ENCODE measurements at regions not wholly inside any gene's neighbourhood (a gene's known extent, or its start where the extent isn't known, plus 50 kb on each side); places are given as distances from the start of the nearest gene placed in this dataset.
"Not testable (repeated sequence)": the region's sequence is repeated elsewhere in the genome, so short reads cannot be mapped to it uniquely, and the experiment has no call there.

- intact Hi-C loops (cut with micrococcal nuclease; ENCODE audit: unreplicated experiment) = no loop called here
- BruUV-seq (replicated peaks) = no TSS peak
- Mint-ChIP-seq H3K4me3 (ENCODE audit: low read depth, unreplicated experiment) (no peak overlapping the region), H3K36me3 (ENCODE audit: insufficient read depth, unreplicated experiment) (no peaks in the 10 kb centered on the region), H3K4me1 (ENCODE audit: low read depth, unreplicated experiment) (peaks cover 29% of the 10 kb centered on the region), H3K27ac (ENCODE audit: unreplicated experiment) (no peak overlapping the region), H3K27me3 (ENCODE audit: unreplicated experiment) (no peaks in the 10 kb centered on the region), H3K9me3 (ENCODE audit: low read depth, unreplicated experiment) (no peaks in the 10 kb centered on the region)
- TF ChIP-seq CTCF (IDR thresholded peaks at IDR 0.05; ENCODE audit: unreplicated experiment) = no peak
- no peak for DNase-seq
- CTCF ChIA-PET = no interaction called here
These were observed 243.1 kb downstream of the ARL4A start for GRCh38 chr7:12930534-12930933.

GRCh38 chr7:12931465-12931864 is 244.0 kb downstream of the ARL4A start:
- DNase-seq; intact Hi-C loops (cut with micrococcal nuclease; ENCODE audit: unreplicated experiment); H3K27ac Mint-ChIP-seq (ENCODE audit: unreplicated experiment); H3K27me3 Mint-ChIP-seq (ENCODE audit: unreplicated experiment); H3K36me3 Mint-ChIP-seq (ENCODE audit: insufficient read depth, unreplicated experiment); H3K4me3 Mint-ChIP-seq (ENCODE audit: low read depth, unreplicated experiment); BruUV-seq (replicated peaks); H3K9me3 Mint-ChIP-seq (ENCODE audit: low read depth, unreplicated experiment): not testable (repeated sequence)
- H3K4me1 Mint-ChIP-seq (ENCODE audit: low read depth, unreplicated experiment) = peaks cover 26% of the 10 kb centered on the region
- CTCF ChIA-PET = interaction anchor here (1.2 kb wide), 1 partner anchor 20 kb away, joined by 3 read pairs; no protein-coding TSS in a partner anchor

GRCh38 chr7:12939694-12940093 is 252.3 kb downstream of the ARL4A start:
- intact Hi-C loops (cut with micrococcal nuclease; ENCODE audit: unreplicated experiment) = loop anchor here (5.0 kb wide), 1 partner anchor 137 kb away; no protein-coding TSS in a partner anchor
- CTCF ChIA-PET = no interaction called here
- no peaks in the 10 kb centered on the region for H3K27me3 Mint-ChIP-seq (ENCODE audit: unreplicated experiment)
- no TSS peak for BruUV-seq (replicated peaks)
- no peaks in the 10 kb centered on the region for H3K36me3 Mint-ChIP-seq (ENCODE audit: insufficient read depth, unreplicated experiment)
- no peak for TF ChIP-seq CTCF (IDR thresholded peaks at IDR 0.05; ENCODE audit: unreplicated experiment)
- peaks cover 24% of the 10 kb centered on the region for H3K4me1 Mint-ChIP-seq (ENCODE audit: low read depth, unreplicated experiment)
- no peak for DNase-seq
- H3K27ac Mint-ChIP-seq (ENCODE audit: unreplicated experiment) = no peak overlapping the region
- peaks cover 13% of the 10 kb centered on the region for H3K9me3 Mint-ChIP-seq (ENCODE audit: low read depth, unreplicated experiment)
- H3K4me3 Mint-ChIP-seq (ENCODE audit: low read depth, unreplicated experiment) = no peak overlapping the region

- CTCF ChIA-PET = no interaction called here
- no peak overlapping the region for H3K27ac Mint-ChIP-seq (ENCODE audit: unreplicated experiment)
- no peaks in the 10 kb centered on the region for H3K36me3 Mint-ChIP-seq (ENCODE audit: insufficient read depth, unreplicated experiment)
- H3K27me3 Mint-ChIP-seq (ENCODE audit: unreplicated experiment) = no peaks in the 10 kb centered on the region
- no peak overlapping the region for H3K4me3 Mint-ChIP-seq (ENCODE audit: low read depth, unreplicated experiment)
- intact Hi-C loops (cut with micrococcal nuclease; ENCODE audit: unreplicated experiment) = loop anchor here (5.0 kb wide), 1 partner anchor 139 kb away; no protein-coding TSS in a partner anchor
- peaks cover 24% of the 10 kb centered on the region for H3K4me1 Mint-ChIP-seq (ENCODE audit: low read depth, unreplicated experiment)
- H3K9me3 Mint-ChIP-seq (ENCODE audit: low read depth, unreplicated experiment) = peaks cover 13% of the 10 kb centered on the region
- BruUV-seq (replicated peaks) = no TSS peak
- DNase-seq = no peak
- no peak for TF ChIP-seq CTCF (IDR thresholded peaks at IDR 0.05; ENCODE audit: unreplicated experiment)
These were observed 254.1 kb downstream of the ARL4A start for GRCh38 chr7:12941512-12941911.

- Mint-ChIP-seq H3K4me3 (ENCODE audit: low read depth, unreplicated experiment) (no peak overlapping the region), H3K27ac (ENCODE audit: unreplicated experiment) (no peak overlapping the region), H3K4me1 (ENCODE audit: low read depth, unreplicated experiment) (peaks cover 24% of the 10 kb centered on the region), H3K27me3 (ENCODE audit: unreplicated experiment) (no peaks in the 10 kb centered on the region), H3K9me3 (ENCODE audit: low read depth, unreplicated experiment) (peaks cover 9% of the 10 kb centered on the region), H3K36me3 (ENCODE audit: insufficient read depth, unreplicated experiment) (no peaks in the 10 kb centered on the region)
- intact Hi-C loops (cut with micrococcal nuclease; ENCODE audit: unreplicated experiment) = loop anchor here (5.0 kb wide), 1 partner anchor 140 kb away; no protein-coding TSS in a partner anchor
- no peak for TF ChIP-seq CTCF (IDR thresholded peaks at IDR 0.05; ENCODE audit: unreplicated experiment)
- no TSS peak for BruUV-seq (replicated peaks)
- no peak for DNase-seq
- CTCF ChIA-PET = interaction anchor here (0.5 to 1.0 kb wide), 3 partner anchors 9 to 256 kb away, joined by 3 to 6 read pairs (median 5); partner anchors contain the start of gene ARL4A
These were observed 255.2 kb downstream of the ARL4A start for GRCh38 chr7:12942609-12943008.
